Fibroblast of upper back skin (primary cell): ENCODE measurements at regions not wholly inside any gene's neighbourhood (a gene's known extent, or its start where the extent isn't known, plus 50 kb on each side); places are given as distances from the start of the nearest gene placed in this dataset.

Source experiments
- DNase-seq: peaks from one replicate; pipeline ENCODE4 v3.0.0-alpha.2; 2013

GRCh38 chr11:80458376-80458775, 1017.5 kb upstream of the TENM4 start:
- no peak for DNase-seq

DNA sequence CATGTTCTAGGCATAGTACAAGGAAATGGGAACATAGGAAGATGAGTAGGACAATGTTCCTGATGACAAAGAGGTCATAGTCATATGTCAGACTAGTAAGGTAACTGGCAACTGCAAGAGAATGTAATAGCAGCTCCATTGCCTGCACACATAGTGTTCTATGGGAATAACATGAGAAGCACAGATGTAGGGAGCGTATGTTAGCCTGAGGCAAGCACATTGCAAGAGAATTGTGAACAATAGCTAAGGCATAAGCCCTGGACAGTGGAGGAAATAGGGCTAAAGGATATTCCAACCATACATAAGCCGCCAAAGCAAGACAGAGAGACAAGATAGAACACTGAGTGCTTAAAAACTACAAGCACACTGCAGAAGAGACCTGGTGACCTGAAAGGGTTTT, 1017.0 kb upstream of the TENM4 start:
- DNase-seq: no peak

GRCh38 chr11:80455818-80456217, 1015.0 kb upstream of the TENM4 start:
- DNase-seq: no peak

DNA sequence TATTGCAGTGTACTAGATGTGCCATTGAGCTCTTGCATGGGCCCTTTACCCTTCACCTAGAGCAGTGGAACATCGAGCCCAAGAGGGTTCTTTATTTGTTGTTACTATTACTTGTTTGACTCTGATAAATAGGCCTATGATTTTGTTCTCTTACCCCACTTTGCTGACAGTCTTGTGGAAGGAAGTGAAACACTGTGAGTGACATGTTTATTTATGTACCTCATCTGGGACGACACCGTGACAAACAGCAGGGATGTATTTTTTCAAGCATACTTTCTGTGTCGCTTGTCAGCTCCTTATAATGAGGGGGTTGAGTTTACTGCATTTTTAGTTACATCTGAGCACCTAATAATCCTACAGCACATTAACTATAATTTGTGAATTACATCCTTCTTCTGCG, 1010.3 kb upstream of the TENM4 start:
- DNase-seq: no peak

DNA sequence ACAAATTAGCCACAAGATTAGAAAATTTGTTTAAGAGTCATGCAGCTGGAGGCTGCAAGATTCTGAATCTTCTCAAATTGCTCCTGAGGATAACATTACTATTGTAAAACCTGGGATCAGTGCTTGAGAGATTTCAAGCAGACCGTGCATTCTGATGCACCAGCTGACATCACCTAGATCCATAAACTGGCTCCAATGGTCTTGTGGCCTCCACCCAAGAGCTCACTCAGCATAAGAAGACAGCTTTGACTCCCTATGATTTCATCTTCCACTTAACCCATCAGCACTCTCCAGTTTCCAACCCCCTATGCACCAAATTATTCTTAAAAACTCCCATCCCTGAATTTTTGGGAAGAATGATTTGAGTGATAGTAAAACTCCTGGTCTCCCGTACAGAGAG, 1007.9 kb upstream of the TENM4 start:
- no peak for DNase-seq

GRCh38 chr11:80443177-80443576, 1002.3 kb upstream of the TENM4 start:
- DNase-seq: peak; percentile 17

DNA sequence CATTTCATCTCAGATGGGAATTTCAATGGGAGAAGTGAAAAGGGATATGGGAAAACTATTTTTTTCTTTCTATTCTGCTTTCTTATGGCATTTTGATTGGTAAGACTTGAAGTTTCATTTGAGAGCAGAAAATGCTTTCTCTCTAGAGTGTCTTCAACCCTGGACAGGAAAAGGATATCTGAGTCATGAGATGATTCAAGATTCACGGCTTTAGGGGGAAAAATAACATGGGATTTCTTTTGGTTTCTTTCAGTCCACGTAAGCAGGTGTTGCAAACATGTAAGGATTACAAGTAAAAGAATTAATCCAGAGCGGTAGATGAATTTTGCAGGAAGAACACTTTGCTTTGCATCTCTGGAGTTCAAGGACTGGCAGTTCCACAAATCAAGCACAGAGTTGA, 1001.0 kb upstream of the TENM4 start:
- DNase-seq: peak; percentile 24

DNA sequence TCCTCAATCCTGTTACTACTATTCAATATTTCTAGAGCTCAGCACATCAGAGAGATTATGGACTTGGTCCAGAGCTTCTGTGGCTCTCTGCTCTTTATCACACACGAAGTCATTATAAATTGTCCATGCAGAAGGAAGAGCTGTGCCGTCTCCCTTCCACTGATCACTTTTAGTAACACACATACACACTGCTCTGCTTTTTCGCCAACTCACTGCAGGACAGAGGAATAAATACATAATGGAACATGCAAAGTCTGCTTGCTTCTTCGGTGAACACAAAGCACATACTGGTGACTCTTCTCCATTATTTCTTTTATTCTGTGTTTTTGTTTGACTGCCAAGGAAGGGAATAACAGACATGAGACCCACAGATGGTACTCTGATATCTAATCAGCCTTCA, 1000.0 kb upstream of the TENM4 start:
- no peak for DNase-seq

GRCh38 chr11:80436547-80436946, 995.7 kb upstream of the TENM4 start:
- DNase-seq: no peak

GRCh38 chr11:80435345-80435744, 994.5 kb upstream of the TENM4 start:
- no peak for DNase-seq

DNA sequence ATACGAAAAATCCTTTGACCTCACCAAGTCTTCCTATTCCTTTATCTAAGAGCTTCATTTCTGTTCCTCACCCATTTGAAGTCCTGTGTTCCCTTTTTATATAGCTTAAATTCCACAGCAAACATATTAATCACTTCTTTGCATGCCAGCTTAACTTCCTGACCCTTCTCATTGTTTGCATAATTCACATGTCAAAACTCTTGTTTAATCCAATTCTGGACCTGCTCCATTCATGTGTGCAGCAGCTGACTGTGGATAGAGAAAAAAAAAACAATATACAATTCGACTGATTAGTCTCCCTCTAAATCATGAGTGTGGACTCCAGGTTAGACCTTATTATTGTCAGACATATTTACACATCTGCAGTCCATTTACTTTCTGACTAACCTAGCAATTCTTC, 991.2 kb upstream of the TENM4 start:
- peak; percentile 6 for DNase-seq

DNA sequence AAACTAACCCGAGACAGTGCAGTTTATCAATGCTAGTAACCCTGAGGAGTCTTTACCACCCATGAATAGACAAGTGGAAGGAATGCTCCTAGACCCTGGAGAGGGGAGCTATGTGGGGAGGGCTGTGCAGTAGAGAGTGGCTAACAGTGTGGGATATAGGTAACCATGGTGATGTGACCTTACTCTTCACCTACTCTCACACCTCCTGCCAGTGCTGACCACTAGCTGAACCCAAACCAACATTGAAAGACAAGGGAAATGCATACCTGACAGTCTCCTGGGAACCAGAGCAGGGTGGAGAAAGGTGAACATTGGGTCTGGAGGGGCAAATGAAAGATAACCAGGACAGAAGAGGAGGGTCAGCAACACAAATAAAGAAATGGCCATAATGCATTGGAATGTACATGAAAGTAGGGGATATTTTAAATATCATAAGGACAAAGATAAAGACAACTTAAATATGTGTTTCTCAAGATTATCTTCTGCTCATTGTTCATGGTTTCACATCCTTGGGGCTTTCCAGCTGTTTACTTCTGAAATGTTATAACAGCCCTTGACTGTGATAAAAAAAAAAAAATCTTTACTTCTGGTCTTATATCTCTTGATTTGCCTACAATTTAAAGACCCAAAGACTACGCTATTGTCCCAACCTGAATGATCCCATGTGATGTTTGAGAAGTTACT, 983.3 kb upstream of the TENM4 start:
- no peak for DNase-seq

DNA sequence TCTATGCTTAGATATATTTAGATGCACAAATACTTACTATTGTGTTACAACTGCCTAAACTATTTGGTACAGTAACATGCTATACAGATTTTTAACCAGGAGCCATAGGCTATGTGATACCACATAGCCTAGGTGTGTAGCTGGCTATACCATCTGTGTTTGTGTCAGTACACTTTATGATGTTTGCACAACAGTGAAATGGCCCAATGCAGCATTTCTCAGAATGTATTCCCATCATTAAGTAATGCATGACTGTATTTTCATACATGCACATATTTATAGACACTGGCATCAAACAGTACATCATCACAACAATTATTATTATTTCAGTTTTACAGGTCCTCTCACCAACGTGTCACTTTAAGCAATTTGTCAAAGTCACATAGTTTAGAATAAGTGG, 979.5 kb upstream of the TENM4 start:
- no peak for DNase-seq

GRCh38 chr11:80417681-80418080, 976.9 kb upstream of the TENM4 start:
- no peak for DNase-seq

DNA sequence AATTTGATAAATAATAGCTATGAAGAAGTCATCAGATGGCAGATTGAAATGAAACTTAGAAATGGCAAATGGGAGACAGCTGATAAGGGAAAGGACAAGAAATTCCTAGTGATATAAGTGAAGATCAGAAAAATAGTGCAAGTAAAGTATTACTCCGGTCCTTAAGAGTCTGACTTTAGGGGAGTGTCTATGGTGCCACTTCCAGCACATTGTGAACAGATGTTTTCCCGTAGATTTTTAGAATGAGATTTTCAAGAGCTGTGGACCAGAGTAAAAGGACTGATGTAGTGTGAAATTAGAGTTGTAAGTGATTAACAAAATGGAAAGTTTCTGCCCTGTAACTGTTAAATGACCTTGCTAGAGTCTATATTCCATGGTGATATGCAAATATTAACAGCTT, 974.8 kb upstream of the TENM4 start:
- no peak for DNase-seq

GRCh38 chr11:80414181-80415165, 973.6 kb upstream of the TENM4 start:
- peak; percentile 12 for DNase-seq

DNA sequence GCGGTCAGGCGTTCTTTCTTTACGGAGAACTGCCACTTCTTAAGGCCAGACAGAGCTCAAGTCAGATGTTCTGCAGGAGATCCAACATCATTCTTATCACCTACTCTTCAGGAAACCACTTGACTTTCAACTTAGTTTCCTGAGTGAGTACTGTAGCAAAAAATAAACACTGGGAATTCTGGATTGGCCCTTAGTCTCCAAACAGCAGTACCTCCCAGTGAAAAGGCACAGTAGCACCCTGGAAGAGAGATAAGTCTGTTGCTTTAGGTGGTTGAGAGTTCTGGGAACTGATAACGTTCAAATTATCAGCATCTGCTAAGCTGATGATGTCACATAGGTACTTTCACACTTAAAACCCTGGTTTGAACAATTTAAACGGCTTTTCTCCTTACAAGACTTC, 971.8 kb upstream of the TENM4 start:
- DNase-seq: no peak

GRCh38 chr11:80393210-80393609, 952.4 kb upstream of the TENM4 start:
- DNase-seq: no peak

DNA sequence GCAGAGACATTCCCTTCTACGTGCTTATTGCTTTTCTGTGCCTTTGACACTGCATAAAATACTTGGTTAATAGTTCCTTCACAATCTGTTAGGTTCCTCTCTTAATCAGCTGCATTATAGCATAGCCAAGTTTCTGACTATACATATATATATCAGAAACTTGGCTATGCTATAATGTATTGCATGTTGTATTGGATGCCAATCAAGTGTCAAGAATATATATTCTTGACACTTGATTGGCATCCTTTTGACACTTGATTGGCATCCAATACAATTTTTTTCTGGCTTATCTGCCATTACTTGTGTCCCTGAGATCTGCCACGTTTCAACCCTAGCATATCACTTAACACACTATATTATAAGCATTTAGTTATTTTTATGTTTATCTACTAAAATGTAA, 949.7 kb upstream of the TENM4 start:
- DNase-seq: no peak

DNA sequence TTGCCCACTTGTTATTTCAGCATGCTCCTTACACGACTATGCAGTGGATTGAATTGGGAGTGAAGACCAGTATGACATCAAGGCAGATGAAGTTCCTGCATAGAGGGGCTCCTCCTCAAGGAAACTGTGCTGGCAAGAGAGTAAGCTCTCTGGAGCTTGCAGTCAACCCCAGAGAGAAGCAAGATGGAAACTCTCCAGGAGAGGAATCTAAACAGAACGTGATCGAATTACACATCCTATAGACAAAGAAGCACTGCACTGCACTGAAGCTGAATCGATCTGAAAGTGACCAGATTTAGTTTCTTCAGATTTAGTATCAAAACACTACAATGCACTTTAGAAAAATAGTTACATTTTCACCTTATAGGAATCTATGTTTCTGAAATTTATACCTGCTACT, 947.7 kb upstream of the TENM4 start:
- DNase-seq: no peak

GRCh38 chr11:80388130-80388529, 947.3 kb upstream of the TENM4 start:
- DNase-seq: no peak

DNA sequence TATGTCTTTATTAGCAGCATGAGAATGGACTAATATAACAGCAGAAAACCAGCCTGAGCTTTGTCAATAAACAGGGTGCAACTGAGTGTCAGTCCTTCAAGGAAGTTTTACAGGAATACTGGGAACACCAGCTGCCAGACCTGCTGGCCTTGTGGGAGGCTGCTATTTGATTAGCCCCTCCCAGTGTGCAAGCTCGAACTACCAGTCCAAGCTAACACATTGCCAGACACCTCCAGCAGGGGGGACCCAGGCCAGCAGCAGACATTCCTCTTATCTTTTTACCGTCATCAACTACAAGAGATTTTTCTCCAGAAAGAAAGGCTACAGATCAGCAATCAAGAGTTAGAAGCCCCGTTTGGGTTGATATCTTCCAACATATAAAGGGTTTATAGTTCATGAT, 942.8 kb upstream of the TENM4 start:
- DNase-seq: no peak

GRCh38 chr11:80379620-80380278, 938.9 kb upstream of the TENM4 start:
- no peak for DNase-seq

DNA sequence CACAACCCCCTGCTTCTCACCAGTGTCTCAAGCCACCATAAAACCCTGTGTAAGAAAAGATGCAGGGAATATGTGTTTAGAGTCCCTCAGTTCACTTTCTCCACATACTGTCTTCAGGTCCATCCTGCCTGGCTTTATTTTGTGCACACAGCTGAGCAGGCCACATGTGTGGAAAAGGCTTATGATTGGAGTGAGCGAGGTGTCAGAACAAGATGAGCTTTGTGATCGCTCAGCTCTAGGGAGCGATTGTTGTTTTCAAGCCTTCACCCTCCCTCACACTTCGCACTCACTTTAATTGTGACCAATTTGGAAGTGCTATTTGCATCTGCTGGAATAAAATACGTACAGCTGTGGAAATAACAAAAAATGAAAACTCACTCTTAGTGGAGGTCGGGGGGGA, 931.1 kb upstream of the TENM4 start:
- no peak for DNase-seq
